Endothelial cell of umbilical vein (primary cell): ENCODE measurements at regions not wholly inside any gene's neighbourhood (a gene's known extent, or its start where the extent isn't known, plus 50 kb on each side); places are given as distances from the start of the nearest gene placed in this dataset.

Experiments used
- BruUV-seq: library from RNA; stranded (reverse); fragments of 400-500 nt; replicated peaks from 2 replicates; lab custom pipeline; 2021; lab: Mats Ljungman, UMichigan
- CTCF ChIA-PET: fragments of 300-600, 350-600 bp; sonication (Branson Sonifier 250); formaldehyde crosslinking; loops from one replicate; lab custom pipeline; 2021; ENCODE audit warnings: antibody characterized with exemption, inconsistent platforms; lab: Charles Lee
- POLR2A ChIA-PET: fragments of 300-600, 350-600 bp; sonication (Branson Sonifier 250); formaldehyde crosslinking; loops from one replicate; lab custom pipeline; 2021; ENCODE audit warnings: antibody characterized with exemption, inconsistent platforms; lab: Charles Lee
- DNase-seq: peaks from one replicate; pipeline ENCODE4 v3.0.0-alpha.2; 2011; ENCODE audit warnings: low read depth, low spot score
- FAIRE-seq: peaks from 2 replicates; lab custom pipeline; 2011; peaks lifted over from hg19 to GRCh38; lab: Jason Lieb, UNC
- H2AFZ ChIP-seq: 2 replicates; pipeline ENCODE4 v1.6.0; 2012; ENCODE audit warnings: low read depth, low read length, control low read depth, inconsistent platforms
- H3K27ac ChIP-seq: 2 replicates; pipeline ENCODE4 v1.5.1; 2011; ENCODE audit warnings: low read depth, mild to moderate bottlenecking, control low read depth, low read length, moderate library complexity; ENCODE audit not compliant: insufficient read depth
- H3K27me3 ChIP-seq, 2 experiments: 2 replicates each; pipeline versions ENCODE4 v1.6.0 to v1.6.1; 2011; ENCODE audit warnings: low read length in 2 of 2, mixed read lengths in 1 of 2; ENCODE audit not compliant: control insufficient read depth in 2 of 2, insufficient read depth in 2 of 2
- H3K36me3 ChIP-seq, 2 experiments: 2 replicates in 1 of 2; 3 replicates in 1 of 2; pipeline ENCODE4 v1.5.1; 2011; ENCODE audit warnings: low read length in 2 of 2, mild to moderate bottlenecking in 1 of 2, moderate library complexity in 1 of 2; ENCODE audit not compliant: control insufficient read depth in 2 of 2, insufficient read depth in 2 of 2; ENCODE audit errors: extremely low read depth in 1 of 2
- H3K4me1 ChIP-seq: 3 replicates; pipeline ENCODE4 v1.5.1; 2011; ENCODE audit warnings: mild to moderate bottlenecking, low read length; ENCODE audit not compliant: control insufficient read depth, insufficient read depth; ENCODE audit errors: extremely low read depth
- H3K4me2 ChIP-seq: 2 replicates; pipeline ENCODE4 v1.6.1; 2011; ENCODE audit warnings: low read length, control low read depth, mixed read lengths; ENCODE audit not compliant: insufficient read depth
- H3K4me3 ChIP-seq, 3 experiments: fragments of 200-600 bp in 1 of 3; sonication (generic), shearing (Covaris generic) in 1 of 3; replicated peaks in 1 of 3; 2 replicates each; pipeline ENCODE4 v1.5.1; 2011 to 2016; ENCODE audit warnings: control low read depth in 3 of 3, low read length in 3 of 3, mild to moderate bottlenecking in 2 of 3, inconsistent platforms in 1 of 3, low read depth in 1 of 3, moderate library complexity in 1 of 3; ENCODE audit not compliant: insufficient read depth in 1 of 3
- H3K79me2 ChIP-seq: 2 replicates; pipeline ENCODE4 v1.6.0; 2012; ENCODE audit warnings: low read length, inconsistent platforms; ENCODE audit not compliant: control insufficient read depth, insufficient read depth
- H3K9ac ChIP-seq: replicated peaks from 2 replicates; pipeline ENCODE3; 2011; ENCODE audit warnings: low read length, control low read depth; ENCODE audit not compliant: insufficient read depth; ENCODE audit errors: extremely low read depth
- H3K9me1 ChIP-seq: replicated peaks from 3 replicates; pipeline ENCODE4 v1.6.0; 2011; ENCODE audit warnings: mild to moderate bottlenecking, low read length; ENCODE audit not compliant: control insufficient read depth, insufficient read depth; ENCODE audit errors: extremely low read depth
- H3K9me3 ChIP-seq: replicated peaks from 2 replicates; pipeline ENCODE4 v1.5.1; 2012; ENCODE audit warnings: low read length, inconsistent platforms; ENCODE audit not compliant: control insufficient read depth, insufficient read depth
- H4K20me1 ChIP-seq: replicated peaks from 2 replicates; pipeline ENCODE3; 2011; ENCODE audit warnings: mild to moderate bottlenecking, low read length; ENCODE audit not compliant: control insufficient read depth, insufficient read depth; ENCODE audit errors: extremely low read depth
- EZH2 ChIP-seq: IDR thresholded peaks from 2 replicates; pipeline ENCODE4 v1.6.1; 2012; ENCODE audit warnings: borderline replicate concordance, low read depth, mild to moderate bottlenecking, moderate library complexity, low read length, inconsistent platforms; ENCODE audit not compliant: severe bottlenecking
- FOS ChIP-seq: IDR thresholded peaks from 2 replicates; pipeline ENCODE4 v1.6.1; 2011; ENCODE audit warnings: mild to moderate bottlenecking, low read length, moderate library complexity, borderline replicate concordance; ENCODE audit not compliant: insufficient read depth
- GATA2 ChIP-seq: IDR thresholded peaks from 2 replicates; pipeline ENCODE4 v1.7.0; 2011; ENCODE audit warnings: low read depth, mild to moderate bottlenecking, moderate library complexity, mixed read lengths, low read length; ENCODE audit not compliant: insufficient read length, insufficient read depth
- JUN ChIP-seq: IDR thresholded peaks from 2 replicates; pipeline ENCODE4 v1.6.1; 2011; ENCODE audit warnings: borderline replicate concordance, low read depth; ENCODE audit not compliant: insufficient read length, insufficient read depth
- MAX ChIP-seq: IDR thresholded peaks from 2 replicates; pipeline ENCODE4 v1.6.1; 2011; ENCODE audit not compliant: insufficient read depth, insufficient read length
- MYC ChIP-seq: IDR thresholded peaks from one replicate; pipeline ENCODE4 v1.6.1; 2011; ENCODE audit warnings: mild to moderate bottlenecking, low read depth, low read length
- POLR2A ChIP-seq: IDR thresholded peaks from 2 replicates; pipeline ENCODE4 v1.6.1; 2012; ENCODE audit warnings: low read depth, mild to moderate bottlenecking, control low read depth, low read length
- POLR2AphosphoS5 ChIP-seq: IDR thresholded peaks from 2 replicates; pipeline ENCODE4 v1.6.1; 2012; ENCODE audit warnings: low read depth, mild to moderate bottlenecking, control low read depth, low read length, moderate library complexity; ENCODE audit not compliant: insufficient read depth
- dilution Hi-C: fragments of 300-500 bp; cut with MboI; formaldehyde crosslinking; loops from one replicate; pipeline ENCODE4 v1.15.0; 2019; ENCODE audit warnings: low sequenced_read_pairs; ENCODE audit not compliant: extremely low pct_ligation_motif_present
- intact Hi-C: fragments of 100-400 bp; cut with micrococcal nuclease; formaldehyde crosslinking; loops from one replicate; pipeline ENCODE4 v1.10.0; 2022
- TF ChIP-seq, protein P1 (sequence below), 2 donors: IDR thresholded peaks; 1 replicate in 1 of 2; 2 replicates in 1 of 2; pipeline ENCODE4 v1.5.1; 2011; ENCODE audit warnings: low read length in 2 of 2, mild to moderate bottlenecking in 2 of 2, moderate library complexity in 2 of 2, control low read depth in 1 of 2, inconsistent platforms in 1 of 2, low read depth in 1 of 2; ENCODE audit not compliant: insufficient read depth in 1 of 2; ENCODE audit errors: extremely low read depth in 1 of 2

DNA sequence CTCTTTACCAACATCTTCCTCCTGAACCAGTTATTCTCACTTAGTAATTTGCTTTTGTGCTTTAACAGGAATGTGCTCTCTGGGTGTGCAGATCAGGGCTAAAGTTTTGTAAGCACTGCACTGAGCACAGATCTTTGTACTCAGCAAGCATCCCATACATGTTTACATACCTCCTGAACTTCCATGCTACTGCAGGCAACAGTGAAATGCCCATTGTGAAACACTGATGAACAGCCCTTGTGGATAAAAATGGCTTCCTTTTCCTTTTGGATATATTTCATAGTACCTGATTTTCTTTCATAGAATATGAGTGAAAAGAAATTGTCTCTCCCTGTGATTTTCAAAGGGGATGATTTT, 855.9 kb downstream of the MCTP2 start:
- Histone ChIP-seq H2AFZ (no peak overlapping the region), H3K9me3 (no peaks in the 10 kb centered on the region), H3K4me2 (peak overlapping the region; percentile 10), H3K36me3 (no peaks in the 10 kb centered on the region), H3K9me1 (peaks cover 4% of the 10 kb centered on the region), H3K27ac (no peak overlapping the region), H4K20me1 (no peaks in the 10 kb centered on the region), H3K79me2 (no peaks in the 10 kb centered on the region), H3K27me3 (no peaks in the 10 kb centered on the region), H3K4me3 (no peak overlapping the region), H3K4me1 (peaks cover 12% of the 10 kb centered on the region), H3K9ac (no peak overlapping the region)
- TF ChIP-seq MAX, result no peak
- no peak for TF ChIP-seq POLR2AphosphoS5
- TF ChIP-seq, protein P1, sequence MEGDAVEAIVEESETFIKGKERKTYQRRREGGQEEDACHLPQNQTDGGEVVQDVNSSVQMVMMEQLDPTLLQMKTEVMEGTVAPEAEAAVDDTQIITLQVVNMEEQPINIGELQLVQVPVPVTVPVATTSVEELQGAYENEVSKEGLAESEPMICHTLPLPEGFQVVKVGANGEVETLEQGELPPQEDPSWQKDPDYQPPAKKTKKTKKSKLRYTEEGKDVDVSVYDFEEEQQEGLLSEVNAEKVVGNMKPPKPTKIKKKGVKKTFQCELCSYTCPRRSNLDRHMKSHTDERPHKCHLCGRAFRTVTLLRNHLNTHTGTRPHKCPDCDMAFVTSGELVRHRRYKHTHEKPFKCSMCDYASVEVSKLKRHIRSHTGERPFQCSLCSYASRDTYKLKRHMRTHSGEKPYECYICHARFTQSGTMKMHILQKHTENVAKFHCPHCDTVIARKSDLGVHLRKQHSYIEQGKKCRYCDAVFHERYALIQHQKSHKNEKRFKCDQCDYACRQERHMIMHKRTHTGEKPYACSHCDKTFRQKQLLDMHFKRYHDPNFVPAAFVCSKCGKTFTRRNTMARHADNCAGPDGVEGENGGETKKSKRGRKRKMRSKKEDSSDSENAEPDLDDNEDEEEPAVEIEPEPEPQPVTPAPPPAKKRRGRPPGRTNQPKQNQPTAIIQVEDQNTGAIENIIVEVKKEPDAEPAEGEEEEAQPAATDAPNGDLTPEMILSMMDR (IDR thresholded peaks at IDR 0.05; ENCODE audit: extremely low read depth in 1 of 2, insufficient read depth in 1 of 2, low read depth in 1 of 2, low read length in 2 of 2), result no peak
- no peak for TF ChIP-seq EZH2
- no peak for TF ChIP-seq GATA2
- no peak for TF ChIP-seq JUN
- no peak for TF ChIP-seq MYC
- no peak for TF ChIP-seq FOS
- no peak for TF ChIP-seq POLR2A
- BruUV-seq, result no TSS peak
- no peak for FAIRE-seq
- intact Hi-C loops (loop anchor here (5.0 kb wide), 1 partner anchor 160 kb away; no protein-coding TSS in a partner anchor), dilution Hi-C loops (no loop called here)
- no peak for DNase-seq
- ChIA-PET CTCF (no interaction called here), POLR2A (no interaction called here)
